ENCODE measurements at regions not wholly inside any gene's neighbourhood (a gene's known extent, or its start where the extent isn't known, plus 50 kb on each side); places are given as distances from the start of the nearest gene placed in this dataset.

DNA sequence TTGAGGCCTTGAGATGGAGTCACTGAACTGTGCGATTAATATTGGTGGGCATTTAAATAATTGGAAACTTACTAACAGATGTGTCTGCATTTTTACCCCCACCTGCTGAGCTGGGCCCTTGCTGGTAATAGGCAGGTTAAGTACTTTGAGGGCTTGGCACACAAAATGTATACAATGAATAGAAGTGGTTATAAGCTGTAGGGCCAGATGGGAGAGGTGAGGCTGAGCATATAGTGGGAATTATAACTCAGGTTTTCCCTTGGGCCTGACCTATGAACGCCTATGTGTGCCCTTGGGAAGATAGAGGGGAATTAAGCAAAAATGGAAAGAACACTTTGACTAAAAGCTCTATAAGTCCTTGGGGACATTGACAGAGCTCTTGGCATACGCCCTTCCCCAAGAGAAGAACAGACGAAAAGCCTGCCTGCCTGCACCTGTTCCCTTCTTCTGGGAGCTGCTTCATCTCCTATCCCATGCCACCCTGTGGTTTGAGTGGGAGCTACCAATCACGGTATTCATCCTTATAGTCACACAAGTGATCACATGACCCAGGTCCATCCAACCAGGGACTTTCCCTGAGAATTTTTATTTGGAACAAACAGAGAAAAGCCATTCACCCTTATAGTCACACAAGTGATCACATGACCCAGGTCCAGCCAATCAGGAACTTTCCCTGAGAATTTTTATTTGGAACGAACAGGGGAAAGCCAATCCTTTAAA, 260.7 kb upstream of the CSF3R start:
- DNase-seq (ENCODE audit: extremely low read depth in 1 of 2, low read depth in 1 of 2) = no peak

DNA sequence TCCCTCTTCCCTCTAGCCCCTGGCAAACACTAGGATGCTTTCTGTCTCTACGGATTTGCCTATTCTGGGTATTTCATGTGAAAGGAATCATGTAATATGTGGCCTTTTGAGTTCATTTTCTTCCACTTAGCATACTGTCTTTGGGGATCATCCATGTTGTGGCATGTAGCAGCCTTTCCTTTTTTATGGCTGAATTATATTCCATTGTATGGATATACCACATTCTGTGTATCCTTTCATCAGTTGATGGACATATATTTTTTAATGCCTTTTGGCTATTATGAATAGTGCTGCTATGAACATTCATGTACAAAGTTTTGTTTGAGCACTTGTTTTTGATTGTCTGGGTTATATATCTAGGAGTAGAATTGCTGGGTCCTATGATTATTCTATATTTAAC, 258.4 kb upstream of the CSF3R start:
- DNase-seq (ENCODE audit: extremely low read depth in 1 of 2, low read depth in 1 of 2) = no peak

DNA sequence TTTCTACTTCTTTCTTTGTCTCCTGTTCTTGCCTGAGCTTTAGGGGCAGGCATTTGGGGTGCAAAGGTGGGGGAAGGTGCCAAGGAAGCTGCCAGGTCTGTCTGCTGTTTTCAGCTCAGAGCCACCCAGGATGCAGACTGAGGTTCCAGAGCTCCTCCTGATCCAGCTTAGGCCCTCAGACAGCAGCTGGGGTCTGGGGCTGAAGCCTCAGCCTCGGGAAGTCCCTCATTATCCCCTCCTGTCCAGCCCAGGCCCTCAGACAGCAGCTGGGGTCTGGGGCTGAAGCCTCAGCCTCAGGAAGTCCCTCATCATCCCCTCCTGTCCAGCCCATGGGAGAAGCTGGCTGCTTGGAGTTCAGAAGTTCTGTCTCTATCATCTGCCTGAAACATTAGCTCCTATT, 257.7 kb upstream of the CSF3R start:
- no peak for DNase-seq (ENCODE audit: extremely low read depth in 1 of 2, low read depth in 1 of 2)

DNA sequence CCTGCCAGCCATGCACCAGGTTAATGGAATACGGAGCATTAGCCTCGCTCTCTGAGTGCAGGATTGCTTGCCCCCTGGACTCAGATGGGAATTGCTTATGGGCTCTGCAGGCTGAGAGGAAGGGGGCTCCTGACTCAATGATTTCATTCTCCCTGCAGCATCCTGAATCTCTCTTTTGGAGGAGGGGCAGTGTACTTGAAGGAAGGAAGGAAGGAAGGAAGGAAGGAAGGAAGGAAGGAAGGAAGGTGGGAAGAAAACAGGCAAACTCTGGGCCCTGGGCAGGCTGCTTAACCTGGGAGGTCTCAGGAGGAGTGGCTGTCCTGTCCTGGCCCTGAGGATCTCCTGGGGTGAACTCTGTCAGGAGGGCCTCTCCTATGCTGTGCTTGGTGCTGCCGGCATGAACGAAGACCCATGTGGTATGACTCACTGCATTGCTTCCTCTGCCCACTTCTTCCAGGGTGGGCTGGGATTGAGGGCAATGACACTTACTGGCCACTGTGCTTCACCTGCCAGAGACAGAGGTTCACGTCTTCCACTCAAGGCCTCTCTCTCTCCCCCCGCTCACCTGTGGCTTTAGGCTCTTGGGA, 257.1 kb upstream of the CSF3R start:
- no peak for DNase-seq (ENCODE audit: extremely low read depth in 1 of 2, low read depth in 1 of 2)

DNA sequence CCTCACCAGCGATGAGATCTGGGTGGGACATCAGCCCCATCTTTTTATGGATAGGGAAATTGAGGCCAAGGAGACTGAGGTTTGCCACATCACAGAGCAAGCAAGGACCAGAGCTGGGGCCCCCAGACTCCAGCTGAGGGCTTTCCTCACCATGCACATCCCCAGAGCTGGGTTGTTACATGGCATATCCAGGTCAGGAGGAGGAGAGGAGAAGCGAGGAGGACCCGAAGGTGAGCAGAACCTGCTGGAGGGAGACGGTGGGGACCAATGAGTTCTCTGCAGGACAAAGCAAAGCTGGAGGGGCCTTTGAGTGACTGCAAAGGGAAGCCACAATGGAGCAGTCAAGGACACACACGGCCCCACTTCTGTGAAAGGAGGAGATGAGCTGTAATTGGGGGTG, 255.5 kb upstream of the CSF3R start:
- no peak for DNase-seq (ENCODE audit: extremely low read depth in 1 of 2, low read depth in 1 of 2)

DNA sequence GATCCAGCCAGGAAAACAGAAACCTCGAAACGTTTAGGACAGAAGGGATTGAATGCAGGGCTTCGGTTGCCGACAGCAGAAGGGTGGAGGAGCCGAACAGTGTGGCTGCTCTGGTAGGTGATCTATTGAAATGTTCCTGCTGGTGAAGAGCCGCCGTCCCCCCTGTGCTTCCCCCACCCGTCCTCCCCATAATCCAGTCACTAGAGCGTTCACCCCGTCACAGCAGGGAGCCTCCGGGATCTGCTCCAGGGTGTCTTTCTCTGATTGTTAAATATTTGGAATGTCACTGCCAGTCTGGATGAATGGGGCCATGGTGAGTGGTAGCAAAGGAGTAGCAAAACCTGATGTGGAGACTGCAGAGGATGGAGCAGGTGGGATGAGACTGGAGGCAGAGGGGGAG, 255.1 kb upstream of the CSF3R start:
- no peak for DNase-seq (ENCODE audit: extremely low read depth in 1 of 2, low read depth in 1 of 2)

DNA sequence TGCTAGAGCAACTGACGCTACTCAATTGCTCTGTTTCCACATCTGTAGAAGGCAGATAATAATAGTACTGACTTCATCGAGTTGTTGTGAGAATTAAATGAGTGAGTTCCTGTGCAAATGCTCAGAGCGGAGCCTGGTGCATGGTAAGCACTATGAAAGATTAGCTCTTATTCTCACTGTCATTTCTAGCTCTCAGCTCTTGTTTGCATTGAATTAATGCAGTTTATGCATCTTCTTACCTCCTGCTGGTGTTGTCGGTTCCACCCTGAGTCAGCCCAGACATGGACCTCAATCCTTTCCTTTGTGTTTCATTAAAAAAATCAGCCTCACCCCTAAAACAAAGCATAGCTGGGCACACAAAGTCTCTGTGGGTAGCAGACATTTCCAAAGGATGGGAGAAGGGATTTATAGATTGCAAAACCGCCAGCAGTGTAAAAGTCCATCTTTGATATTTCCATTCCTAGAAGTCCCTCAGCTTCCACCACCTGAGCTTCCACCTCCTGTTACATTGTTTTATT, 254.4 kb upstream of the CSF3R start:
- no peak for DNase-seq (ENCODE audit: extremely low read depth in 1 of 2, low read depth in 1 of 2)

DNA sequence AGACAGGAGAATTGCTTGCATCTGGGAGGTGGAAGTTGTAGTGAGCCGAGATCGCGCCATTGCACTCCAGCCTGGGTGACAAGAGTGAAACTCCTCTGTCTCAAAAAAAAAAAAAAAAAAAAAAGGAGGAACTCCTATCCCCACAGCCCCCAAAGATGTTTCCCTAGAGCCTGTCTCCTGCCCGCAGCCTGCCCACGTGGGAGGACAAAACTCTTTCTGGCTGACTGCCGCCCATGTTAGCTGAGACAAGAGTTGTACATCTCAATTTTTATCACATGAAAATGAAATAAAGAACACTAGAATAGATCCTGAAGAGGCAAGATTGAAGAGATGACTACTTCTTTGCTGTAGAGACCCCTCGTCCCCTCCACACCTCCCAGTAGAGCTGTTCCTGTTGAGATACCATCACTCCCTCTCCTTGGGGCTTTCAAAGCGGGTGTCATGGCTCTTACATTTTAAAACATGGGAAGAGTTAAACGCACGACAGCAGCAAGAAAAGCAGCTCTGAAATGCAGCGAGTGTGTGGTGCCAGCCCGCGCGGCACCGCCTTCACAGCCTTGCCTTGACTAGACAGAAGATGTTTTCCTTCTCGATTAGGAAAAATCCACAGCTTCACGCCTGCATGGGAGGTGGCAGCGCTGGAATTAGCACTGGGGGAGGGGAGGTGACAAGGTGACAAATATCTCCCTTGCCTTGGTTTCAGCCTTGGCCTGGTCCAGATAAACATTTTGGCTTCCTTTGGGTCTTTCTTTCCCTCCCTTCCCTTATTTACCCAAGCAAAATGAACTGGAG, 253.4 kb upstream of the CSF3R start:
- DNase-seq (ENCODE audit: extremely low read depth in 1 of 2, low read depth in 1 of 2) = no peak

DNA sequence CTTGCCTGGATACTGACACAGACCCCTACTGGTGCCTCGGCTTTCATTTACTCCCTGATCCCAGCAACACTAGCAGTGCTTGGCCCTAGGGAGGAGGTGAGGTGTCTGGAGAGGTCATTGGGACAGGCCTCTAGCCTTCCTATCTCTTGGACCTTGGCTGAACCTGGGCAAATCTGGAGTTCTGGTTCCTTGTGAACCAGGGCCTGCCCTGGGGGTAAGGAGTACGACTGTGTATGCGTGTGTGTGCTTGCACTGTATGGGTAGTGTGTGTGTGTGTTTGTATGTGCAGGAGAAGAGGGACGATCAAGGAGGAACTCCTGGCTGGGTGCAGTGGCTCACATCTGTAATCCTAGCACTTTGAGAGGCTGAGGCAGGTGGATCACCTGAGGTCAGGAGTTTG, 252.7 kb upstream of the CSF3R start:
- no peak for DNase-seq (ENCODE audit: extremely low read depth in 1 of 2, low read depth in 1 of 2)

DNA sequence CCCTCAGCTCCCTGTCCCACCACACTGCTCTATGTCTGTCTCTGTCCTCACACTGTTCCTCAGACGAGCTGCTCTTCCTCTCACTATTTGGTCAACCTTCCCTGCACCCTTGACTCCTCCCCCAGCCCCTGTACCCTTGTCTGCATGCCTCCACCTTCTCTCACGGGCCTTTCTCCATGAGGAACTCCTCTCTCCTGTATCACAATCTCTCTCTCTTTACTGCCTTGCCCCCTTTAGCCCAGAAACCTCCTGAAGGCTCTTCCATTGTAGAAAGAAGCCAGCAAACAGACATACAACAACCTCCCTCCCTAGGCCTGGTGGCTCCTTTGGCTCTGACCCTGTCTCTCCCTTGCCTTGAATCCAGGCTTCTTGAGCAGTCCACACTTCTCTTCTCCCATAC, 251.6 kb upstream of the CSF3R start:
- DNase-seq (ENCODE audit: extremely low read depth in 1 of 2, low read depth in 1 of 2) = no peak

DNA sequence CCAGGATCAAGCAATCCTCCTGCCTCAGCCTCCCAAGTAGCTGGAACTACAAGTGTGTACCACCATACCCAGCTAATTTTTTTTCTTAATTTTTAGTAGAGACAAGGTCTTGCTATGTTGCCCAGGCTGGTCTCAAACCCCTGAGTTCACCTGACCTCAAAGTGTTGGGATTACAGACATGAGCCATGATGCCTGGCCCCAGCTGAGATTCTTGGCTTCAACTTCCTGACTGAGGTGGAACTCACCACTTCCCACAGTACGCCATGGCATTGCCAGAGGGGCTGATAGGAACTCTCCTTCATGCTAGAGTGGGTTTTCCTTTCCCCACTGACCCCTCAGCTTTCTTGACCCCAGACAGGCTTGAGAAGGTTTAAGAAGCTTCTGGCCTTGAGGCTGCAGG, 251.0 kb upstream of the CSF3R start:
- no peak for DNase-seq (ENCODE audit: extremely low read depth in 1 of 2, low read depth in 1 of 2)

DNA sequence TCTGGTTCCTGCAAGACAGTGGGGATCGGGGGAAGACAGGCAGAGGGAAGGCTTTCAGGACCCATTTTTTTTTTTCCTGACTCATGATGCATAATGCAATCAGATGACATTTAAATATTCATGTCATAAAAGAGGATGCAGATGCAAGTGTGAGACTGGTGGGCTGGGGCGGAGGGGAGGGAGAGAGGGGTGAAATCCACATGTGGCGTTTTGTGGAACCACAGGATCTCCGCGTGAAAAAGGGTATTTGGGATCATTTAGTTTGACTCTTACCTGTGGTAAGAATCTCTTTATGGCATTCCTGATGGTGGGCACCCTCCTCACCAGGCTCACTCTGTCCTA, 249.3 kb upstream of the CSF3R start:
- DNase-seq (ENCODE audit: extremely low read depth in 1 of 2, low read depth in 1 of 2) = no peak

DNA sequence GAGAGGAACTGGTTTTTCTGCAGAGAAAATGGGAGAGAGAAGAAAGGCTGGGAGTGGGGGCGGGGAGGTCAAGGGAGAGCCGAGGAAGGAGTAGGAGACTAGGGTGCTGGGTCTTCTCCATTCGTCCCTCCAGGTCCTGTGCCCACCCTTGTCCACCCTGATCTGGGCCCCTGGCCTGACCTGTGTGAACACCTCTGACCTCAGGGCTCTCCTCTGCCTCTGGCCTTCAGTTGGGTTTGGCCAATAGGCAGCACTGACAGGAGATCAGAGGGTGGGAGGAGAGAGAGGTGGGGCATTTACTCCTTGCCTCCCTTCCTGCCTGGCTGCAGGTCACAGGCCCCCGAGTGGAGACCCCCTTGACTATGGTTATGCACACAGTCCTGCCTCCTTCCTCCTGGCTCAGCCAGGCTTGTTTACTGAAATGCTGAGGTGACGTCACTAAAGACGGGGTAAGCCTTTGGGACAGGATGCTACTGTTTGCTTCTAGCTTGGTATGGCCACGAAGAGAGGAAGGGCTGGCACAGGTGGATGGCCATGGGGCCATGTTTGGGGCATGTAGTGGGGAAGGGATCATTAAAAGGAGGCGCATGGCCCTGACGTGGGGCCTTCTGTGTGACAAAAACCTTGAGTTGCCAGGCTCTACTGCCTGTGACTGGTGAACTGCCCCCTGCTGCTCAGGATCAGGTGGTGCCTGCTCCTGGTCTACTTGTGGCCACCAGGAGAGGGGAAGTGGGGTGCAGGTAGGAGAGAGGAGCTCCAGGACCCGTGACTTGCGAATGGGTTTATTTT, 248.7 kb upstream of the CSF3R start:
- no peak for DNase-seq (ENCODE audit: extremely low read depth in 1 of 2, low read depth in 1 of 2)

DNA sequence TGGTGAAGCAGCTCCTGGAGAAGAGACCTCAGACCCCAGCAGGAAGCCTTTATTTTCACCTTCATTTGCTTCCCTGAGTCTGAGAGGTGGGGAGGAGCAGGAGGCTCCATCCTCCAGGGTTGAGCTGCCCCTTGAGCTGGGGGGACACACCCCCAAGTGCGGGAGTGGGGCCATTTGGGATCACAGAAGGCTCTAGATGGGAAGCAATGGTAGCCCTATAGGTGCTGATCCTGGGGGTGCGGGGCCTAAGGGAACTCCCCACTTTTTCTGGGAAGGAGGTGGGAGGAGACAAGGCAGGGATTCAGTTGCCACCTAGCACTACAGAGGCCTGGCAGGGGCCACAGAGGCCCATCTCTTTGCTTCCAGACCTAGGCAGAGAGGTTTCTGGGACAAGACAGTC, 247.9 kb upstream of the CSF3R start:
- DNase-seq (ENCODE audit: extremely low read depth in 1 of 2, low read depth in 1 of 2) = no peak

DNA sequence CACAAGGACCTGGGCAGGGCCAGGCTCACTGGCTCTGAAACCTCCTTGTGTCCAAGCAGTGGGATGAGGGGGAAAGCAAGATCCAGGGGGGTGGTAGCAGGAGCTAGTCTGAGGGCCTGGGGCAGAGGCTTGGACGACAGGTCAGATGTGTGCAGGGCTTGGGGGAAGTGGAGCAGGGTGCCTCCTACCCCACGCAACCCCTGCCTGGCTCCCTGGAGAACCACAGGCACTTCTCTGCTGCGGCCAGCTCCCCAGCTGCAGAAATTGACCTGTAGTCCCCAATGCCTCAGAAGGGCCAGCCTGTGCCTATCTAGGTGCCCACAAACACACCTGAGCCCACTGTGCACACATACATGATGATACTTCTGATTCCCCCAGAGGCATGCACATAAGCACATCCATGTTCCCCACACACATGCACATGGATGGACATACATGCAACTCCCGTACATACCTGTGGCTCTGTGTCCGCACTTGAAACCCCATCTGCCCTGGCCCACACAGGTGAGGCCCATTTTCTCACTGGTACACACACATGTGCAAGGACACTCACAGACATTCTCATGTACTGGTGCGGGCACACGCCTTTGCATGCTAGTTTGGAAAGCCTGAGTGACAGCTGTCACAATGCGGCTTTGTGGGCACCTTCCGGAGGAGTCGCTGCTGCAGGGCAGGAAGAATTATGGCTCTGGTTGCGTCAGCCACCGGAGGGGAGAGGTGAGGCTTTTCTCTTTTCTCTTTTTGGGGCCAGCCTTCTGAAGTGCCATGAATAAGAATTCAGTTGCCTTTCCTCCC, 247.2 kb upstream of the CSF3R start:
- DNase-seq (ENCODE audit: extremely low read depth in 1 of 2, low read depth in 1 of 2) = no peak

DNA sequence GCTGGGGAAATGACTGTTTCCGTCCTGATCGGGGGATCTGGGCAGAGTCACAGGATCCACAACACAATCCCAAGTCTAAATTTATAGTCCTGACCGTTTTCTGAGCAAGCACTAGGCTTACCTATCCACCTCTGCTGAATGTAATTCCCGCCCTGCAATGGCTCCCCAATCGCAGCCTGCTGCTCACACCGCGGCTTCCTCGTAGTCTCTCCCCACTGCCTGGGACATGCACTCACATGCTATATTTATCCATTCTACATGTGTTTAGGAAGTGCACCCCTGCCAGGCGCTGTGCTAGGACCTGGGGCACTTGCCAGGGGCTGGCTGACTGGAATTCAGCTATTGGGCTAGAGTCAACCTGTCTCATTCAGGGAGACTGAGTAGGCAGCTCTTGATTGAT, 246.6 kb upstream of the CSF3R start:
- DNase-seq (ENCODE audit: extremely low read depth in 1 of 2, low read depth in 1 of 2) = no peak

DNA sequence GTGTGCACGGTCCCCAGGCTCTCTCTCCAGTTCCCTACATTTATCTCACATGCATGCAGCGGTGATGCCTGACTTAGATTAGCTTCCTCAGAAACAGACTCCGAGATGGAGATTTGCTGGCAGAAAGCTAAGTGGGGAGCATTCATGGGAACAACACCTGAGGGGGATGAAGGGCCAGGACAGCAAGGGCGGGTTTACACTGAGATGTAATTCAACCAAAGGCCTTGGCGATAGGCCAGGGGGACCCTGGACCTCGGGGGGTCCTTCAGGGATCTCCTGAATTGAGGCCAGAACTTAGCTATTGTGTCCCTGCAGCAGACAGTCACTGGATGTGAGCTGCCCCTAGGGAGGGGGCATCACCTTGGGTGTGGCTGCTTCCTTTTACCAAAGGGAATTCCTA, 246.1 kb upstream of the CSF3R start:
- no peak for DNase-seq (ENCODE audit: extremely low read depth in 1 of 2, low read depth in 1 of 2)

DNA sequence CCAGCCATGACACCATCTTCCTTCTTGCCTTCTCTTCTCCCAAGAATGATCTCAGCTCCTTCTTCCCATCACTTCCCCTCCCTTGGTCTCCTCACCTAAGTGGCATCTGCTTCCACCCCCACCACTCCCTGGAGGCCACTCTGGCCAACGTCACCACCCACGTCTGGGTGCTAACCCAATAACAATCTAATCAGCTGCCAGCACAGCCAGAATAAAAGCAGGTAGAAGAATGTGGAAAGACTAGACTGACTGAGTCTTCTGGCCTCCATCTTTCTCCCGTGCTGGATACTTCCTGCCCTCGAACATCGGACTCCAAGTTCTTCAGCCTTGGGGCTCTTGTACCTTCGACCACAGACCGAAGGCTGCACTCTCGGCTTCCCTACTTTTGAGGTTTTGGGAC, 245.3 kb upstream of the CSF3R start:
- no peak for DNase-seq (ENCODE audit: extremely low read depth in 1 of 2, low read depth in 1 of 2)

DNA sequence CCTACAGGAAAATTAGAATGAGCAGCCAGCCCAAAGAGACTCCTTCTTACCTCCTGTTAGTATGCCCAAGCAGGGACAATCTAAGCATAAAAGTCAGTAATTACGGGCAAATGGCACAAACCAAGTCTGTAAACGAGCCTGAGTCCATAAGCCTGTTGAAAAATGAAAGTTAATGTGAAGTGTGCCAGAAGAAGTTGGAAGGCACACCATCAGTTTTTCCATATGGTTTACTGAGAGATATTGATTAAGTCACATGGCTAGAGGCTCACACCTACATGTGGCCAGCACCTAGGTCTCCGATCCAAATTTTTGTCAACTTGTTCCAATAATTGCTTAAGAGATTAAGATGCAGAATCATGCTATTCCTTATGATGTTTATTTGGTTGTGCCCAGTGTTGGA, 242.4 kb upstream of the CSF3R start:
- no peak for DNase-seq (ENCODE audit: extremely low read depth in 1 of 2, low read depth in 1 of 2)

DNA sequence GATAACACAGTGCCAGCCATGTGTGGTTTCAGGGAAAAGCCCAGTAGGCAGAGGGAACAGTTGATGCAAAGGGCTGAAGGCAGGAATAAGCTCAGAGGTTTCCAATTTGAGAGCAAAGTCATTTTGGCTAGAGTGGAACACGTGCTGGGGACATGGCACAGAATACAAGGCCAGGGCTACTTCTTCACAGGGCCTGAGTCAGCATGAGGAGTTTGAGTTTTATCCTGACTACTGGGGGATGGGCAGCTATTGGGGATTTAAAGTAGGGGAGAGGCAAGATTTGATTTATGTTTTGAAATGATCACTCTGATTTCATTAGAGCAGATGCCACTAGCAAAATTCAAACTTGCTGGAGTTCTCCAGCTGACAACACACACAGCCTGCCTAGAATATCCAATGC, 241.1 kb upstream of the CSF3R start:
- no peak for DNase-seq (ENCODE audit: extremely low read depth in 1 of 2, low read depth in 1 of 2)

DNA sequence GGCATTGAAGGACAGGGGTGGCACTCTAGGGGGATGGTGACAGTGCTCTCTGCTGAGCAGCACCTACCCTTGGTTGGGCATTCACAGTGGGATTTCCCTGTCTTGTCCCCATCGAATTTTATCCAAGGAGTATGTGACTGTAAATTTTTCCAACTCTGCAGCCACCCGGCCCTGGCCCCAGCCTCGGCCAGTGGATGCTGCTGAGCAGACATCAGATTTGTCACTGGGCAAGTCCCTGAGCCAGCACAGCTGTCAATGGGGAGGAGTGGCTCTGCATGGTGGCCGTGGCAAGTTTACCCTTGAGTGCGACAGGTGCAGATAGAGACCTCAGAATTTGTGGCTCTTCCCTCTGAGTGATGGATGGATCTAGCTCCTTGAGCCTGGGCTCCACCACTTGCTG, 240.2 kb upstream of the CSF3R start:
- no peak for DNase-seq (ENCODE audit: extremely low read depth in 1 of 2, low read depth in 1 of 2)

Measured in activated CD8-positive, alpha-beta memory T cell treated with anti-CD3 and anti-CD28 coated beads for 1 hour (primary cell).